Keratinocyte (primary cell): ENCODE measurements at regions not wholly inside any gene's neighbourhood (a gene's known extent, or its start where the extent isn't known, plus 50 kb on each side); places are given as distances from the start of the nearest gene placed in this dataset.

ENCODE experiments used
- DNase-seq: peaks from one replicate; pipeline ENCODE4 v3.0.0-alpha.2; 2011; ENCODE audit warnings: low read depth, missing footprints, low spot score
- FAIRE-seq: peaks from 2 replicates; lab custom pipeline; 2011; peaks lifted over from hg19 to GRCh38; lab: Jason Lieb, UNC
- H2AFZ ChIP-seq: 2 replicates; pipeline ENCODE4 v1.6.0; 2012; ENCODE audit warnings: low read length, control low read depth, inconsistent platforms; ENCODE audit not compliant: control insufficient read depth
- H3K27ac ChIP-seq: 2 replicates; pipeline ENCODE4 v1.5.1; 2011; ENCODE audit warnings: low read length; ENCODE audit not compliant: control insufficient read depth, insufficient read depth
- H3K27me3 ChIP-seq: 3 replicates; pipeline ENCODE4 v1.6.0; 2011; ENCODE audit warnings: low read length; ENCODE audit not compliant: control insufficient read depth, insufficient read depth; ENCODE audit errors: extremely low read depth
- H3K36me3 ChIP-seq, 2 experiments: 2 replicates in 1 of 2; 3 replicates in 1 of 2; pipeline ENCODE4 v1.5.1; 2011; ENCODE audit warnings: low read length in 2 of 2, mild to moderate bottlenecking in 1 of 2; ENCODE audit not compliant: control insufficient read depth in 2 of 2, insufficient read depth in 2 of 2; ENCODE audit errors: extremely low read depth in 1 of 2
- H3K4me1 ChIP-seq: 3 replicates; pipeline ENCODE4 v1.5.1; 2011; ENCODE audit warnings: low read length; ENCODE audit not compliant: control insufficient read depth, insufficient read depth; ENCODE audit errors: extremely low read depth
- H3K4me2 ChIP-seq: 3 replicates; pipeline ENCODE4 v1.6.0; 2011; ENCODE audit warnings: low read depth, low read length; ENCODE audit not compliant: control insufficient read depth, insufficient read depth; ENCODE audit errors: extremely low read depth
- H3K4me3 ChIP-seq, 3 experiments: fragments of 200-600 bp in 1 of 3; sonication (generic) in 1 of 3; 2 replicates in 2 of 3; 3 replicates in 1 of 3; pipeline ENCODE4 v1.5.1; 2011 to 2016; ENCODE audit warnings: low read length in 3 of 3, mild to moderate bottlenecking in 3 of 3, control low read depth in 2 of 3, inconsistent platforms in 1 of 3, low read depth in 1 of 3, mixed read lengths in 1 of 3, mixed run types in 1 of 3, moderate library complexity in 1 of 3; ENCODE audit not compliant: control insufficient read depth in 2 of 3, insufficient read depth in 2 of 3; ENCODE audit errors: extremely low read depth in 1 of 3
- H3K79me2 ChIP-seq: 2 replicates; pipeline ENCODE4 v1.6.0; 2012; ENCODE audit warnings: low read length; ENCODE audit not compliant: control insufficient read depth, insufficient read depth
- H3K9ac ChIP-seq: 3 replicates; pipeline ENCODE4 v1.6.0; 2011; ENCODE audit warnings: low read length; ENCODE audit not compliant: control insufficient read depth, insufficient read depth; ENCODE audit errors: extremely low read depth
- H3K9me1 ChIP-seq: 3 replicates; pipeline ENCODE4 v1.6.0; 2011; ENCODE audit warnings: low read length; ENCODE audit not compliant: control insufficient read depth, insufficient read depth; ENCODE audit errors: extremely low read depth
- H3K9me3 ChIP-seq: 2 replicates; pipeline ENCODE4 v1.5.1; 2012; ENCODE audit warnings: low read depth, low read length; ENCODE audit not compliant: control insufficient read depth
- H4K20me1 ChIP-seq: 3 replicates; pipeline ENCODE4 v1.6.0; 2011; ENCODE audit warnings: low read length; ENCODE audit not compliant: control insufficient read depth, insufficient read depth; ENCODE audit errors: extremely low read depth
- CTCF ChIP-seq, 3 experiments: IDR thresholded peaks in 1 of 3; conservative IDR thresholded peaks in 1 of 3; optimal IDR thresholded peaks in 1 of 3; 2 replicates in 2 of 3; 3 replicates in 1 of 3; pipeline versions ENCODE3 to v1.5.1; 2011; ENCODE audit warnings: low read length in 3 of 3, mild to moderate bottlenecking in 3 of 3, moderate library complexity in 2 of 3, control low read depth in 1 of 3, inconsistent platforms in 1 of 3; ENCODE audit not compliant: insufficient read depth in 2 of 3; ENCODE audit errors: extremely low read depth in 1 of 3
- EZH2 ChIP-seq: IDR thresholded peaks from one replicate; pipeline ENCODE4 v1.6.1; 2012; ENCODE audit warnings: inconsistent platforms, mild to moderate bottlenecking, low read length, moderate library complexity
- dilution Hi-C: fragments of 300-500 bp; cut with MboI; formaldehyde crosslinking; loops from one replicate; pipeline ENCODE4 v1.7.0; 2020; ENCODE audit warnings: low sequenced_read_pairs; ENCODE audit not compliant: extremely low pct_ligation_motif_present

DNA sequence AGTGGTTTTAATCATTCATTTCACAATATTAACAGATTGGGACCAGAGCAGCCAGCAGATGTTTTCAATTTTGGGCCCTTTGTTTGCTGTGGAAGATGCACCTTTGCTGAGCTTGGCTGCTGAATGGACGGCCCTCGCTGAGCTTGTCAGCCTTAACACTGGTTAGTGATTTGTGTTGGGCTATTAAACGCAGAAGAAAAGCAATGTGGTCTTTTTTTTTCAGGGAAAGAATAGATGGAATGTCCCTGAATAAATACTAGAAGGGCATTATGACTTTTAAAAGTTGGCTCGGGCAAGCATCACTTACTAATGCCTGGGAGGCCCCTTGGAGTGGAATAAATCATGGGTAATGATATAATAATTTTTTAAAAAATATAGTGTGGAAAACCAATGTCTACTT is 297.0 kb downstream of the MAP2K6 start:
- Histone ChIP-seq H3K79me2 (no peaks in the 10 kb centered on the region), H3K4me3 (no peak overlapping the region), H3K9me1 (no peaks in the 10 kb centered on the region), H3K9ac (no peak overlapping the region), H4K20me1 (no peaks in the 10 kb centered on the region), H3K4me2 (no peak overlapping the region), H2AFZ (no peak overlapping the region), H3K27ac (no peak overlapping the region), H3K4me1 (no peaks in the 10 kb centered on the region), H3K9me3 (no peaks in the 10 kb centered on the region), H3K36me3 (no peaks in the 10 kb centered on the region), H3K27me3 (no peaks in the 10 kb centered on the region)
- dilution Hi-C loops = no loop called here
- FAIRE-seq (no peak), DNase-seq (no peak)
- TF ChIP-seq CTCF (optimal IDR thresholded peaks at IDR 0.05 in 1 of 3, IDR thresholded peaks at IDR 0.05 in 1 of 3, conservative IDR thresholded peaks at IDR 0.05 in 1 of 3; ENCODE audit: extremely low read depth in 1 of 3, insufficient read depth in 2 of 3, low read length in 3 of 3) (no peak), EZH2 (no peak)

DNA sequence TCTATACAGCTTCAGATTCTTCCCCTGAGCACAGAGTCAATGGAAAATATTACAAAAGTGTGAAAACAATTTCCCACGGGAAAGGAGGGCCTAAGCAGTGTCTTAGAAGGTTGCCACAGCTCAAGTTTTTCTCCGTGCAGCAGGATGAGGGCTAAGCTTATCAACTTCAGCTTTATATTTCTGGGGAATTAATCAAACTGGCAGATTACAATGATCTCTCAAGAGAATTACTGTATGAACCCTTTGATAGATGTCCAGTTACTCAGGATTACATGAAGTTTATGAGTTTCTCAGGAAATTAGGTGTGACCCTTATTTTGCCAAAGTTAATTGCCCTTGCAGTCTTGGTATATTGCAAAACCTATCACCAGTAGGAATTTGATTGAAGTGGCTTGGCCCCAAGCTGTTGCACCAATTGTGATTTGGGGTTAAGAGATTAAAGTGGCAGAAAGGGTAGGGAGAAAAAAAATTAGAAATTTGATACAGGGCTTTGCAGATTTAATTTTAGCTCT is 298.4 kb downstream of the MAP2K6 start:
- H2AFZ ChIP-seq = no peak overlapping the region
- no peaks in the 10 kb centered on the region for H3K9me1 ChIP-seq
- H3K36me3 ChIP-seq = no peaks in the 10 kb centered on the region
- no peak overlapping the region for H3K27ac ChIP-seq
- no peak for TF ChIP-seq EZH2
- TF ChIP-seq CTCF (optimal IDR thresholded peaks at IDR 0.05 in 1 of 3, IDR thresholded peaks at IDR 0.05 in 1 of 3, conservative IDR thresholded peaks at IDR 0.05 in 1 of 3; ENCODE audit: extremely low read depth in 1 of 3, insufficient read depth in 2 of 3, low read length in 3 of 3) = no peak
- no peaks in the 10 kb centered on the region for H3K4me1 ChIP-seq
- H3K9ac ChIP-seq = no peak overlapping the region
- H3K27me3 ChIP-seq = no peaks in the 10 kb centered on the region
- dilution Hi-C loops = no loop called here
- H3K4me2 ChIP-seq = no peak overlapping the region
- FAIRE-seq (no peak), DNase-seq (no peak)
- no peaks in the 10 kb centered on the region for H4K20me1 ChIP-seq
- H3K4me3 ChIP-seq = no peak overlapping the region
- no peaks in the 10 kb centered on the region for H3K9me3 ChIP-seq
- no peaks in the 10 kb centered on the region for H3K79me2 ChIP-seq
